HG02610 (cell line): ENCODE measurements at regions not wholly inside any gene's neighbourhood (a gene's known extent, or its start where the extent isn't known, plus 50 kb on each side); places are given as distances from the start of the nearest gene placed in this dataset.

Experiments
- ATAC-seq: cut with Tn5 transposase; IDR thresholded peaks from one replicate; pipeline ENCODE4 v1.9.1; 2021; ENCODE audit warnings: mild to moderate bottlenecking, moderate library complexity; ENCODE audit not compliant: unreplicated experiment

DNA sequence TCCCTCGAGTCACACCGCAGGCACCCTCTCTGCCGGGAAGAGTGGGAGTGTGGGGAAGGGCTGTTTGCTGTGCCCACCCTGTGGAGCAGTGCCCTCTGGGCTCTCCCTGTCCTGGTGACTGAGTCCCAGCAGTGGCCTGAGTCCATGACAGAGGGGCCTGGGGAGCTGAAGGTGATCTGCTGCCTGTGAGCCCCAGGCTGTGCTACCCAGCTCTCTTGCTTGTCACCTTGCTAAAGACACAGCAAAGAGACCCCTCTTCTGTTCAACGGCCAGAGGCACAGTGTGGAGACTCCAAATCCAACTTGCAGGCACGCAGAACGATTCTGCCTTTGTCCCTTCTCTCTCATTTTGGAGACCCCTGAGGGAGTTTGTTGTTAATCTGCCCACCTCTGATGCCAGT is 232.6 kb downstream of the OPA1 start:
- no peak for ATAC-seq

DNA sequence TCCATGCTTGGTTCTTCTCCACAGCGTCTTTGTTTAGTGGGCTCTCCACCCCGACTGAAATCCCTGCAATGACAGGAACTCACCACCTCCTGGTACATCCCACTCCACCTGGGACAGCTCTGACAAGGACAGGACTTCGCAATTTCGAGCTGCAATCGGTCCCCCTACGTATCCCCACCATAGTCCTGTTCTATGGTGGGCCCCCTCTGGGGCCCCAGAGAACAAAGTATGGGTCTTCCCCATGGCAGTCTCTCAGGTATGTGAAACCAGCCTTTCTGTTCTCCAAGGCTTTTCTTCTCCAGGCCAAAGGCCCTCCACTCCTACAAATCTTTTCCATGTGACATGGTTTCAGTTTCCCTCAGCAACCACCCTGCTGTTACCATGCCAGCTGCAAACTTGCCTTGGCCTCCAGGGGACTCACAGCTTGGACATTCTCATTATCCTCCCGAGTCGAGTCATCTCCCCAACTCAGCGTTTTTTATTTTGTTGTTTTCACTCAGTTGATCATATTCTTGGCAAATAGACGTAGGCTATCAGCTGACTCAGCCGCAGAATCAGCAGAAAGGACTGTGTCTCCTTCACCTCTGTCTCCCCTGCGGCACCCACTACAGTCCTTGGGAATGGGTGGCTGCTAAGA is 233.3 kb downstream of the OPA1 start:
- ATAC-seq, result no peak

DNA sequence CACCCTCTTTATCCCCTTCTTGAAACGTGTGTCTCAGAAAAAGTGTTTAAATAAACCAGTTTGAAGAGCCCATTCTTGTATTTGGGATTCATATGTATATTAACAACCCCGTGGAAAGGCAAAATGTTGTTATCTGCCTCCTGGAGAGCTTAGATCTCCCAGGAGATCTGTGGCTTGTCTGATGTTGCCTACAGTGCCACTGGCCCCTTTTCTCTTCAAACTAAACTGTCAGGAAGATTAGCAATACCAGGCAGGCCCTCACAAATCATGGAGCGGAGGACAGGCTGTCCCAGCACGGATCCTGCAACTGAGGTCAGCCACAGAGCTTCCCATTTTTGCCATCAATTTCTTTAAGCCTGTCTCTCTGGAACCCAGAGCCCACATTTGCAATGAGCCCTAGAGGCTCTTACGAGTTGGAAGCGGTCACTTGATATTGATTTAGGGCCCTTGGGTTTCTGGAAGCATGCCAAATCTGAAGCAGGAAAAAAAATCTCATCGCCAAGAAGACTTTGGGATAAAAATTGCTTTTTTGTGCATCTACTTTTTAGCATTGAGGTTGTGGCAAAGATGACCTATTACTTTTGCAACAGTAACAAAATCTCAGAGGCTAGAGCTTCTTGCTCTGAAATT is 234.1 kb downstream of the OPA1 start:
- ATAC-seq, result no peak

DNA sequence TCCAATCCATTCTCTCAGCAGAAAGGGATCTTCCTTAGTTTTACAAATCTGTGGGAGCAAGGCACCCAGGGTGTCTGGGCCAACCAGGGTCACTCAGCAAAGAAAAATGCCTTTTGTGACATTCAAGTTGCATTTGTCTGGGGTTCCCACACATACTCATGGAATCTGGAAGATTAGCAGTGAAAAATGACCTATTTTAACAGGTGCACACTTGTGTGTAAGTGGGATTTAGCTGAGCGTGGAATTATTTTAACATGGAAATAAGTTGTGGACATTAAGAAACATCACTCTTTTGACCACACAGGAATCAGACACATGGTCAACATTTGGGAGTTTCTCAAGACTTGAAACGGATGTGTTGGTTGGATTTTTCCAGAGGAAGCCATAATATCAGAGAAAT is 234.9 kb downstream of the OPA1 start:
- ATAC-seq, result no peak

DNA sequence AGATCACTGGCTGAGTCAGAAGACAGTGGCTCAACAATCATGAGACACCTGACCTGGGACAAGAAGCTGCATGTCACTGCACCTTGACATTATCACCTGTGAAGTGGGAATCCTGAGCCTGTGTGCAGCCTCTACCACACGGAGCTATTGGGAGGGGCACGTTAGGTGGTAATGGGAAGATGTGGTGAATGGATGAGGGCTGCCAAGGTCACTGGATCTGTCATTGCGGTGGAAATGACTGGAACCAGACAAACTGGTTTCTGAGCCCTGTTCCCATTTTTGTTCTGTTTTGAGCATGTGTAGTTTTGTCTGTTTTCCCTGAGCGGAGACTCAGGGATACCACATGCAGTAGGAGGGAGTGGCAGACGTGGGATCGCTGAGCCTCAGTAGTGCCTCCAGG is 235.5 kb downstream of the OPA1 start:
- no peak for ATAC-seq

DNA sequence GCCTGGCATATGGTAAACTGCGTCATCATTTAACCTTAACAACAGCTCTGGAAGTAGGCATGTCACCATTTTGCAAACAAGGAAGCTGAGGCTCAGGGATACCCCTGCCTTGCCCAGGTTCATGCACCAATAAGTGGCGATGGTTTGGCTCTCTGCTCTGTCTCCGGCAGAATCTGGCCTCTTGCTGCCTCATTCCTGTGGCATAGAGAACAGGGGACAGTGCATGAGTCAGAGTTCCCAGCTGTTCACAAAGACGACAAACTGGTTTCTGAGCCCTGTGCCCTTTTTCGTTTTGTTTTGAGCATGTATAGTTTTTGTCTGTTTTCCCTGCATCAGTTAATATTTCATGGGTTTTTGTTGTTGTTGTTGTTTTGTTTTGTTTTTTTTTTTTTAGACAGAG is 236.8 kb downstream of the OPA1 start:
- no peak for ATAC-seq

DNA sequence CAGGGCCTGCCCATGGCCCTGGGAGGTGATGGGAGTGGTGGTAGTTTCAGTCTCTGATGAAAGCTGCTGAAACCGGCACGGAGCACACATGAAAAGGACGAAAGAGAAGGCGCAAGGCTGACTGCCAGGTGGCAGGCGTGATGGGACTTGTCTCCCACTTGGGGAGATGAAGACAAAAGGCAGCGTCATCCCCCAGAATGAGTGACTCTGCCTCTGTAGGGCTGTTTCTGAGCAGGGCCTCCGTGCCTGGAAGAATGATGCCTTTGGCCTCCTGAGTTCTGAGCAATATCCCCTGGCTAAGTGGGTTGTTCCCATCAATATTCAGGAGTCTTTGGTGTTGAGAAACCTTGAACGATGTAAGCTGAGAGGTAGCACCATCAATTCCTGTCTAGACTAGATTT is 237.8 kb downstream of the OPA1 start:
- ATAC-seq, result no peak

DNA sequence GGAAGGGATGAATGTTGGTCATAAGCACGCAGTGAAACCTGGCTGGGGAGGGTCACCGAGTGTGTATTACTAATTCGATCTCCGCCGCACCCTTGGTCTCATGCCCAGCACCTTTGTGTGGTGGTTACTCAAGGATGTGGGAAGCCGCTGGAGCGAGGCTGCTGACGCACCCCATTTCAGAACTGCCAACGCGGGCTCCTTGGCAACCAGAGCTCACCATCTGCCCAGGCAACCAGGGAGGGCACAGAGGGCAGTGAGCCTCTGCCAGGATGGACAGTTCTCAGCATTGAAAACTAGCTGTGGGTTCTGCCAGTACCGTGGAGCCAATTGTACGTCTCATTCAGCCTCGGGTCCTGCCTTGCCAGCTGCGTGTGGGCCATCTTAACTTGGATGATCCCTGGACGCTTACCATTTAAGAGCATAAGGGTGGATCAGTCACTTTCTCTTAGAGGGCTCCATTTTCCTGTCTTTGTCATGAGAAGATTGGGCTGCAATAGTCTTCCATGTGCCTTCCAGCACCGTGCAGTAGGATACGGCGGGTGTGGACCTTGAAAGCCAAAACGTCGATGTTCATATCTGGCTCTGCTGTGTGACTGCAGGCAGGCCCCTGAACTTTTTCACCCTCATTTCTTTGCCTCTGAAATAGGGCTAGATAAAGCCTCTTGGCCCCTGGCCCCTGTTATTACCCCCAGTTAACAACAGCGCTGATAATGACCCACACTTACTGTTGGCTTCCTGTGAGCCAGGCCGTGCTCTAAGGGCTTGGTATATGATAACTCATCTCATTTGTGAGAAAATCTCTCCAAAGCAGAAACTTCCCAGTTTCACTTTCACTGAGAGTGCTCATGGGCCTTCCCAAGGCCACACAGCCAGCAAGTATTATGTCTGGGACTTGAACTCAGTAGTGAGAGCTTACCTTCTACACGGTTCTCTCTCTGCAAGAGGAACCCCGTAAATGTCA is 238.8 kb downstream of the OPA1 start:
- peak; percentile 74 for ATAC-seq

DNA sequence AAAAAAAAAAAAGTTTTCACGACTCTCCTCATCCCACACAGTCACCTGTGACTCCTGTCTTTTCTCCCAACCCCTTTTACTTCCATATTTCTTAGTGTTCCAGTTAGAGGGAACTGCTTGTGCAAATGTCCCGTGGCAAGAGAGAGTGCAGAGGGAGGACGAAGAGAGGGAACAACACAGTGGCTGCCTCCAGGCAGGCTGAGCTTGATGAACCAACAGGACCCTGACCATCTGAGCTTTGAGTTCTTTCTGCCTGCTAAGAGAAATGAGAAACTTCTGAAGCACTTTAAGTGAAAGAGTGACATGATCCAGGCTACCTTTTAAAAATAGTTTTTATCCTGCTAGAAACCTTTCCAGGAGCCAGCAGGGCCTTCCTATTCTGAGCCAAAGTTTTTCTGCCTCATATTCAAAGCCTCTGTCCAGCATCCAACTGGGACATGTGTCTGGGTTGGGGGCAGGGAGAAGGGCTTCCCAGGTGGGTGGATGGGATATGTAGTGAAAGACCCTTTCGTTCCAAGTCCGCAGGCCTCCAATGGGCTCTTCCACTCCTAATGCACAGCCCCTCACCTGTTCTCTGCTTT is 239.9 kb downstream of the OPA1 start:
- ATAC-seq, result no peak

DNA sequence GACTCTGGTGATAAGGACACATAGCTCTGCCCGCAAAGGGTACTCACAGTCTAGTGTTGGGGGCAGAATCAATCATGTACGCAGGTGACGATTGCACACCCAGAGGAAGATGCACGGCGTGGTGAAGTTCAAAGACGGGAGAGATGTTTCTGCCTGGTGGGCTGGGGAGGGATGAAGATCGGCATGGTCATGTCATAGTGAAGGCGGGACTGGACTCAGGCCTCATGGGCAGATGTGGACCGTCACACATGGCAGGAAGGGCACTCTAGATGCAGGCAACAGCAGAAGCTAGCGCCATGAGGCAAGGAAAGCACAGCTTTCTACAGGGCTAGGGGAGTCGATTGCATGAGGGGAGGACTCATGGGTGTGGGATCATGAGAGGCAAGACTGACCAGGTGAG is 240.6 kb downstream of the OPA1 start:
- ATAC-seq, result no peak

DNA sequence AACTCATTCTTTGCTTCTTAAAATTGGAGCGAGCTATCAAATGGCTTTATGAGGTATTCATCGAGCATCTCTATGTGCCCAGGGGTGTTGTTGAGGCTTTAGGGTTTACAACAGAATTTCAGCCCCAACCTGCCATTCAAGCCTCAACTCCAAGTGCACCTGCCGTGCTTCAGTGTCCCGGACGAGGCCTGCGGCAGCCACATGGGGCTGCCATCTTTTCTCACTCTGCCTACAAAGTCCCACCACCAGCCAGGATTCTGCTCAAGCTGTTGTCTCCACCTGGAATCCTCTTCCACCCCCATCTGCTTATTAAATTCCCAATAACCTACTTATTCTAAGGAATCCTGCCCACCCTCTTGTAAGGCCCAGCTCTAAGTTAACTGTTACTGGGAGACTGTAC is 242.4 kb downstream of the OPA1 start:
- ATAC-seq, result no peak

DNA sequence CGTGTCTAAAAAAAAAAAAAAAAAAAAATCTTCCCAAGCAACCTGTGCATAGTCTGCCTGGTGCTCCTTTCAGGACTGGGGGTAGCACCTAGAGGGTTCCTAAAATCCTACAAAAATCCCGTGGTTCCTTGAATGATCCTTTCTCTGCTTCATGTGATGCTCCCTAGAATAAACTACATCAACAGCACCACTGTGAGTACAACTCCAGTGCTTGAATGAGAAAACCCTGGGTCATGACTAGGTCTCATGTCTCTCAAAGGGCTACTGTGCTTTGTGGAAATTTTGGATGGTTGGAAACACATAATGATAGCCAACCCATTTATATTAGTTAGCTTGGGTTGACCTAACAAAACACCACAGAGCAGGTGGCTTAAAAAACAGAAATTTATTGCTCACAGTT is 243.5 kb downstream of the OPA1 start:
- ATAC-seq, result no peak

DNA sequence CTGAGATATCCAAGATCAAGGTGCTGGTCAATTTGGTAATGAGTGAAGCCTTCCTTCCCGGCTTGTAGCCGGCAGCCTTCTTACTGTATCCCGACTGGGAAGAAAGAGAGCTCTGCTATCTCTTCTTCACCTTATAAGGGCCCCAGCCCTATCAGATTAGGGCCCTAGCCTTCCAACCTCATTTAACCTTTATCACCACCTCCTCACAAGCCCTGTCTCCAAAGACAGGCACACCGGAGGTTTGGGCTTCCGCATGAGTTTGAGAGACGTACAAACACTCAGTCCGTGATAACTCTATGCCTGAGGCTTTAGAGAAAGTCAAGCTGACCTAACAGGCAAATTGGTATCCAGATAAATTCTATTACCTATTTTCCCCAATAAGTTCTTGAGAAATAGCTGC is 243.9 kb downstream of the OPA1 start:
- ATAC-seq, result no peak

DNA sequence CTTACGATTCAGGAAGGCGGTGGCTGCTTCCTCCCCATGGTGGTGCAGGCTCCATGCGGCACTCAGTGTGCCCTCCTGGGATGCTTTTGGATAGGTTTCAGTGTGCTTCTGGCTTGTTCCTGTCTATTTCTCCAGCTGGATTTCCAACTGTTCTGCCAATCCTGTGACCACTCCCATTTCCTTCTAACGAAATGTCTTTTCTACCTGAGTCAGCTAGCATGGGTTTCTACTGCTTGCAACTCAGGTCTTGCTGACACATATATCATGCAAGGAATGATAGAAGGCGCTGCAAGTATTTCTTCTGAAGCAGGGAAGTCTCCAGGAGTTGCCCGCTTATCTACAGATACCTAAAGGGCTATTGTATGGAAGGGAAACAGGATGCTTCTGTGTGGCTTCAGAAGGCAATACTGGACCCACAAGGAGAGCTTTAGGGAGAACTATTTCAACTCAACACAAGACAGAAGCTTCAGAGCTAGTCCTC is 244.4 kb downstream of the OPA1 start:
- ATAC-seq, result no peak

DNA sequence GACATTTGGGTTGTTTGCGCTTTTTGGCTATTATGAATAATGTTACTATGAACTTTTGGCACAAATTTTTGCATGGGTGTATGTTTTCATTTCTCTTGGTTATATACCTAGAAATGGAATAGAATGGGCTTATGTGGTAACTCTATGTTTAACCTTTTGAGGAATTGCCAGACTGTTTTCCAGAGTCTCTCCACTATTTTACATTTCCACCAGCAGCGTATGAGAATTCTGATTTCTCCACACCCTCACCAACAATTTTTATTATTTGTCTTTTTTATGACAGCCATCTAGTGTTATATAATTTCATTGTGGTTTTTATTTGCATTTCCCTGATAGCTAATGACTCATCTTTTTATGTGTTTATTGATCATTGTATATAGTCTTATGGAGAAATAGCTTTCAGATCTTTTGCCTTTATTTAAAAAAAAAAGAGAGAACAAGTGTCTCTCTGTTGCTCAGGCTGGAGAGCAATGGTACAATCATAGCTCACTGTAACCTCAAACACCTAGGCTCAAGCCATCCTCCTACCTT is 247.2 kb downstream of the OPA1 start:
- no peak for ATAC-seq

DNA sequence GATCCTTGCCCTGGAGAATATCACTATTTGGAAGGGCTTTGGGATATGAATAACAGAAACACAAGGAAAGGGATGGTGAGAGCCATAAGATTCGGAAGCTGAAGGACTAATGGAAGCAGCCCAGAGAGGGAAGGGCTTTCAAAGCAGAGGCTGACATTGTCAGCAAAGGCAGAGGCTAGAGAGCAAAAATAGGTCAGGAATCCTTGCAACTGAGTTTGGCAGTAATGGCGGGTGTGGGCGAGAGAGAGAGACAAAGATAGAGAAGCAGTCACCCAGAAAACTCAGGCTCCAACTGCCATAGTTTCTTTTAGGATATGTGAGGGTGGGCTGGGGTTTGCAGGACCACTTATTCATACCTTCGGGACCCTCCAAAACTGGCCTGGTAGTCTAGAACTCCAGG is 248.6 kb downstream of the OPA1 start:
- ATAC-seq, result no peak

DNA sequence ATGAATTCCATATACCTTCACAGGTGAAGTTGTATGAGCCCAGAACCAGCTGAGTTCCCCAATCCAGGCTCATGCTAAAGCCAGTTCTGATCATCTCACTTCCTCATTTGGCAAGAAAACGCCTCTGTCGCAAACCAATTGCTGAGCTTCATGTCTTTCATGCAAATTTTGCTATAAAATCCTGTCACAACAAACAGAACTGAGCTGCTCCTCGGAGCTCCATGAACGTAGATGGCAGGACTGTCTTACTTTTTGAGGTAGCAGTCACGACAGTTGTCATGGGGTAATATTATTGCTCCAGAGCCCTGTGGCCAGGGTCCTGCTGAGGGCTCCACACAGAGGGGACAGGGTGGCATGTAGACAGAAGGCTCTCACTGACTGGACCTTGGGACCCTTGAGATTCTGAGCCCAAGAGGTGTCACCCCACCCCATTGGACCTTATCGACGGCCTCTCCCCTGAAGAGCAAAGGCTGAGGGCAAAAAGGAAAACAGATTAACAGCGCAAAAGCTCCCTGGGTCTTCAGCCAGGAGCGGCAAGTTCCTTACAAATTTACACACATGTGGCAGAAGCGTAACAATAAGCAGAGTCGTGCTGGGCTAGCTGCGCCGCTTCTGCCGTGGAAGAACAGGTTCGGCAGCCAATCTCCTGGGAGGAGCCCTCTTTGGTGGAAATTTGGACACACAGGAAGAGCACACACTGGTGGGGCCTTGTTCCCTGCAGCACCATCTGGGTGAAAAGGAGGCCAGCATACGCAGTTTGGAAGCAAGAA is 249.2 kb downstream of the OPA1 start:
- ATAC-seq, result peak; percentile 77

DNA sequence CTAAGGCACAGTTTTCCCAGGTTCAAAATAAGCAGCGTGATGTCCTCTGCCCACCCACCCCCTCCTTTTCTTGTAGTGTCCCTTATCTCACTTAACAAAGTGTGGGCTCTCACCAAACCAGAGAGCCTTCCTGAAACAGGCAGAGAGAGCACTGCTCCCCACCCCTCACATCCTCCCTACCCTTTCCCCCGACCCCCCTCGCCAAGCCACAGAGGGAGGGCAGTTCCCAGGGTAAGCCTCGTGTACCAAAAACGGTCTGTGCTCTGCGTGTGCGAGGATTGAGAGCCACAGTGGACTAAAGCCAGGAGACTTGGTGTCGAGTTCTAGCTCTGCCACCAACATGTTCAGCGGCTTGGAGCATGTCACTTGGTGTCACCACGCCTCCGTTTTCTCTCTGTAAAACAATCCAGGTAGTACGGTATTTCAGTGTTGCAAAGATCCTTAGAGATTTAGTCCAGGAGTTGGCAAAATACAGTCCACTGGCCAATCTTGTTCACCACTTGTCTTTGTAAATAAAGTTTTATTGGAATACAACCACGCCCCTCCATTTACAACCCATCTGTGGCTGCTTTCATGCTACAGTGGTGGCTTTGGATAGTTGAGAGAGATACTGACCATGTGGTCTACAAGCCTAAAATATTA is 249.9 kb downstream of the OPA1 start:
- ATAC-seq, result no peak

DNA sequence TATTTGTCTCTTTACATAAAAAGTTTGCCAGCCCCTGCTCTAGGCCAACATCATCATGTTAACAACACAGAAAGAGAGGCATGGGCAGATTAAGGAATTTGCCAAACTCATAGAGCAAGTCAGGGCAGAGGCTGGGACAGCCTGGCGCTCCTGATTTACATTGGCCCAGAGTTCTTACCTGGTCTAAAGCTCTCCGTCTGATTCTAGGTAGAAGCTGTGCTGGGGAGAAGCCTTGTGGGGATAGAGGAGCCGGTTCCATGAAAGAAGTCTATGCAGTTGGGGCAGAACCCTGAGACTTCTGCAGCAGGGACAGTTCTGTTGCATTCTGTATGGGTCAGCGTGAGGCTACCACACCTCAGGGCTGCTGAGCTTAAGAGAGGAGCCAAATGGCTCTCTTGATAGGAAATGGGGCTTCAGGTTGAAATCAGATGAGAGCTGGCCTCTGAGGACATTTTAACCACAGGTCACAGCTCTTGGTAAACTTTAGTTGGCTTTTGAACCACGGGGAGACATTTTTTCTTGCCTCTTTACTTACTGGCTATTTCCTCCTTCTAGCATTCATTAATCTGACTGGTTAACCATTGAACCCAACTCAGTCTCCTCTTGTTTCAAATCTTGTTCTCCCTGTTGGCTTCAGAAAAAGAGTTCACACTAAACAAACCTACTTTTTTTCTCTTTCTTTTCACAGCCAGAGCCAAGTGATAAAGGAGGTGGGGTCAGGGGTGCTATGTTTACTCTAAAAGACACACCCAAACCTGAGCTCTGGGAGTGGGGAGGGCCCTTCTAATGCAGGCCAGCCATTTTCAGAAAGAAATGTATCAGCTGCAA is 250.7 kb downstream of the OPA1 start:
- ATAC-seq, result no peak
